Activated CD8-positive, alpha-beta memory T cell treated with anti-CD3 and anti-CD28 coated beads, Interleukin-2, amount 50 U/mL, for 48 hours (primary cell): ENCODE measurements at regions not wholly inside any gene's neighbourhood (a gene's known extent, or its start where the extent isn't known, plus 50 kb on each side); places are given as distances from the start of the nearest gene placed in this dataset.

Source experiments
- DNase-seq: peaks from one replicate; pipeline ENCODE4 v3.0.0-alpha.2; 2020

DNA sequence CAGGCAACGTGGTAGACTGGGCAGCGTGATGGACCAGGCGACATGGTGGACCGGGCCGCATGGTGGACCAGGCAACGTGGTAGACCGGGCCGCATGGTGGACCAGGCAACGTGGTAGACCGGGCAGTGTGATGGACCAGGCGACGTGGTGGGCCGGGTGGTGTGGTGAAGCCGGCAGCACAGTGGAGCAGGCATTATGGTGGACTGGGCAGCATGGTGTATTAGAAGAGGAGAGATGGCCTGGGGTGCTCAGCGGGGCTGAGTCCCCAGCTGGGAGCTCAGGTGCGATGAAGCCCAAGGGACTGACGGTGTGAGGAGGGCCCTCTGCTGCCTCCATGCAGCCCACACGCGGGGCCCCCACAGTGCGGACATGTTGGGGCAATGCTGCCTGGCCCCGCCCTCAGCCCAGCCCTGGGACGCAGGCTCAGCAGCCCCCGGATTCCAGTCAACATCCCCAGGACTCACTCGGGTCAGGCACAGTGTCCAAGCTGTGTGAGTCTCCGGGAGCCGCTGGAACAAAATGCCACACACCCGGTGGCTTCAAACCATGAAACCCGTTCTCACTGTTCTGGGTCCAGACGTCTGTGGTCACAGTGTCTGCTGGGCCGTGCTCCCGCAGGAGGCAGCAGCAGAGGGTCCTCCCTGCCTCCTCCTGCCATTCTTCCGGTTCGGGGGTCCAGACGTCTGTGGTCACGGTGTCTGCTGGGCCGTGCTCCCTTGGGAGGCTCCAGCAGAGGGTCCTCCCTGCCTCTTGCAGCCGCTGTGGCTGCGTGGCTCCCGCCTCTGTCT is 1084.9 kb downstream of the BRD1 start:
- DNase-seq, result peak; percentile 30

- no peak for DNase-seq
Observed at GRCh38 chr22:48742191-48742555, 1085.5 kb downstream of the BRD1 start.

- peak; percentile 26 for DNase-seq
Observed at GRCh38 chr22:48741540-48741939, 1086.1 kb downstream of the BRD1 start.

DNA sequence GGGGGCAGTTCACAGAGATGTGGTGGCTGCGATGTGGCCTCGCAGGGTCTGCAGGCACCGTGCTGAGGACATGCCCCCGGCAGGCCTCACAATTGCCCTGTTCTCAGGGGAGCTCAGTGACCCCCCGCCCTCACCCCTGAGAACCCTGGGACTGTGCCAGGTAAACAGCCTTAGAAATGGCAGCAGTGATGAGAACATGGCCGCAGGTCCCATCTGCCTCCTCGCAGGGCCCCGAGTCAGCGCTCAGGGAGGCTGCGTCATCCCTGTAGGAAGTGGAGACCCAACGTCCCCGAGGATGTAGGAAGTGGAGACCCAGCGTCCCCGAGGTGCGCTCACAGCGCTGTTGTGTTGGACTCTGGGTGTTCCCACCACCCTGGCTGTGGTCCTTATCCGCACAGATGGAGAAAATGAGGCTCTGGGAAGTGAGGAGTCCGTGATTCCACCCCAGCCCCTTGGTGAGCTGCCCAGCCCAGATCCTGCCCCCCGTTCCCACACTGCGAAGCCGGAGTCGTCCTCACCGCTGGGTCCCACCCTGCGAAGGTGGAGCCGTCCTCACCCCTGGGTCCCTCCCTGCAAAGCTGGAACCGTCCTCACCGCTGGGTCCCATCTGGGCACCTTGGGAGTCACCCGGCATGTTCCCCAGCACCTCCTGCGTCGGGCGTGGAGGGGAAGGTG is 1086.8 kb downstream of the BRD1 start:
- no peak for DNase-seq

- no peak for DNase-seq
Observed at GRCh38 chr22:48740086-48740730, 1087.5 kb downstream of the BRD1 start.

- no peak for DNase-seq
Observed at GRCh38 chr22:48739348-48740085, 1088.2 kb downstream of the BRD1 start.

DNA sequence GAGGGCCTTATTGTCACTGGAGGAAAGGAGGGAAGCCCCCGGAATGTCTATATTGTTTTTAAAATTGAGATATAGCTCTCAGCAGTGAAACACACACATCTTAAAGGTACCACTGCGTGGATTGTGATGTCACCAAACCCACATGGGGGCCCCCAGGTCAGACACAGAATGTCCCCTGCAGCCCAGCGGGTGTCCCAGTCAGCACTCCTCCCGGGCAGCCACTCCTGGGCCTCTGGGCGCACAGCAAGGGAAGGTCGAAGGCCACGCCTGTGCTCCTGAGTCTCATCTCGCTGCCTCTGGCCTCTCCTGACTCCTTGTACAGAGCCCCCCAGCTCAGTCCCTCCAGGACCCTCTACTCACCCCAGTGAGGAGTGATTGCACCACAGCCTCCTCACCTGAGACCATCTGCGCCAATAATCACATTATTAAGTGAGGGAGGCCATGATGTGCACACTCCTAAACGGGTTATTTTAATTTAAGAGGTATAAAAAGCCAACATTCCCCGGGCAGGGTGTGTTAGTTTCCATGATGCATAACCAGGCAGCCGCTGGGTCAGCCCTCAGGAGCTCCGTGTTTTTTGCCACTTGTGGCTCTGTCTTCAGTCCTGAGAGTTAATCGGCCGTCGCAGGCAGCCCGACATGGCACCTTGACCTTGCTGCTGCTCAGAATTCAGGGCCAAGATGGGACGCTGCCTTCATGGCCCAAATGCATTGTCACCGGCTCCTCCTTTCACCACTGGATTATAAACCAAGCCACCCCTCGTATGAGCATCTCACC is 1089.3 kb downstream of the BRD1 start:
- DNase-seq, result no peak

- no peak for DNase-seq
Observed at GRCh38 chr22:48737461-48738203, 1090.0 kb downstream of the BRD1 start.

DNA sequence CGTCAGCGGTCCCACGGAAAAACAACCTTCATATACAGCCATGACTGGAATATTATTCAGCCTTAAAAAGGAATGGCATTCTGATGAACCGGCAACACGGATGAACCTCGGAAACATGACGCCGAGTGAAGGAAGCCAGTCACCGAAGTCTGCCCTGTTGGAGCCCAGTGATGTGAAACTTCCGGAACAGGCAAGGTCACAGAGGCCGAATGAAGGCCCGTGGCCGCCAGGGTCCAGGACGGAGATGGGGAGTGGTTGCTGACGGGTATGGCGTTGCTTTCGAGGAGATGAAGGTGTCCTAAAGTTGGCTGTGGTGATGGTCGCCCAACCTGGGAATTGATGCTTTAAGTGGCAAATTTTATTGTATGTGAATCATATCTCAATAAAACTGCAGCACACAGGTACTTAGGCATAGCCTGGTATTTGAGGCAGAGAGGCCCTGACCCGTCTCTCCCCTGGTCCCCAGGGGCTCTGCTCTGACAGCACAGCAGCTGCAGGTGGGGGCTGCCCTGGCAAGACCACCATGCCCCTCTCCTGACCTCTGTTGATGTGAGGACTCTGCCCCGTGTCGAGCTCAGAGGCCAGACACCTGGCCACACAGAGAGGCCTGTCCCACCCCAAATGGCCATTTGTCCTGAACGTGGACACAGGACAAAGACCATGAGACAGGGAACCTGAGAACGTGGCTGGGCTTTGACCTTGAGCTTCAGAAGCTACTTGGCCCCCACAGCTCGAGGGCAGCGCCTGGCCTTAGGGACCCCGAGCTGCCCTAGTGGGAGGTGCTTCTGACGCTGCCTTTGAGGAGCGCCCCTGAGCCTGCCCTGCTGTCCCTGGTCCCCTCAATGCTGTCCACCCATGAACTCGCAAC is 1090.8 kb downstream of the BRD1 start:
- no peak for DNase-seq

- no peak for DNase-seq
Observed at GRCh38 chr22:48734961-48735360, 1092.7 kb downstream of the BRD1 start.

GRCh38 chr22:48734359-48734758 is 1093.3 kb downstream of the BRD1 start:
- DNase-seq, result no peak

- no peak for DNase-seq
Observed at GRCh38 chr22:48729499-48730171, 1098.0 kb downstream of the BRD1 start.

DNA sequence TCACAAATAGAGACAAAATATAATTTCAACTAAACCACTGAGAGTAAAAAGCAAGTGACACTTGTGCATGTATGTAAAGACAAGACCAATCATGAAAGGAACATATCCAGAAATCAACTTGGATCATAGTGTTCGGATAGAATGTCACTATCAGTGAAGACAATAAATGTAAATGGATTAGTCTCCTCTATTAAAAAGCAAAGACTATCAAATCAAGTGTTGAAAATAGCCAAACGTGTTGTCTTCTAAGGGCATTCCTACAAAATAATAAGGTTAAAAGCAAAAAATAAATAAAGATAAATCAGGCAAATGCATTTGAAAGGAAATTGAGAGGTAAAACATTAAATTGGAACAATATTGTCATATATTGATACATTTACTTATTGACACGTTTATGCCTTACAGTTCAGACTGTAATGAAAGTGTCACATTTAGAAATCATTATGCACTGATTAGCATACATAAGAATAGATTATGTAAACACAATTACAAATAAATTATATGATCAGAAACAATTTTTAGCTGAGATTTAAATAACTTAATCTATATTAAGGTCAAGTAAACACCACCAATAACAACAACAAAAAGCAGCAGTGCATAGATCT is 1100.1 kb downstream of the BRD1 start:
- no peak for DNase-seq

GRCh38 chr22:48724899-48725298 is 1102.8 kb downstream of the BRD1 start:
- DNase-seq, result no peak

DNA sequence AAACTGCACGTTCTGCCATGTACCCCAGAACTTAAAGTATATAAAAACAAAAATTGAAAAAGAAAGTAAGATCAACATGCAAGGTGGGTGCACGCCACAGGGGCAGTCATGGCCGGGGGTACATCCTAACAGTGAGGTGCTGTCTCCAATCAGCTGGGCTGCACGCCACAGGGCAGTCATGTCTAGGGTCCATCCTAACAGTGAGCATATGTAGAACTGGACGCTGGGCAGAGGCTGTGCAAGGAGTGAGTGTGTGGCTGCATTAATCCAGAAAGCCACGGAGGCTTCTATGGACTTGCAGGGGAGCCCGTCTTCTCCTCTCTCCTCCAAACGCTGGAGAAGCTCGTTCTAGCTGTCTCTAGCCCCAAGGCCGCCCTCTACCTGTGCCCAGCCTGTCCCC is 1105.0 kb downstream of the BRD1 start:
- no peak for DNase-seq

DNA sequence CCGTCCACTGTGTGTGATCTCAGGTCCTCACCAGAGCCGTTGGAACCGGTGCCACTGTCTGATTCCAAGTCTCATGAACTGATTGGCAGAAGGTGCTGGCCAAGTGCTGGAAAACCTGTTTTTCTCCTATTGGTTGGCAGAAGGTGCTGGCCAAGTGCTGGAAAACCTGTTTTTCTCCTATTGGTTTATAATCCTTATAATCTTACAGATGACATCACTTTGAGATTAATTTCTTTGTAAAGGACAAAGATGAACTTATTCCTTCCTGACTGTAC is 1106.3 kb downstream of the BRD1 start:
- DNase-seq, result no peak

GRCh38 chr22:48720662-48721394 is 1106.8 kb downstream of the BRD1 start:
- DNase-seq, result no peak

DNA sequence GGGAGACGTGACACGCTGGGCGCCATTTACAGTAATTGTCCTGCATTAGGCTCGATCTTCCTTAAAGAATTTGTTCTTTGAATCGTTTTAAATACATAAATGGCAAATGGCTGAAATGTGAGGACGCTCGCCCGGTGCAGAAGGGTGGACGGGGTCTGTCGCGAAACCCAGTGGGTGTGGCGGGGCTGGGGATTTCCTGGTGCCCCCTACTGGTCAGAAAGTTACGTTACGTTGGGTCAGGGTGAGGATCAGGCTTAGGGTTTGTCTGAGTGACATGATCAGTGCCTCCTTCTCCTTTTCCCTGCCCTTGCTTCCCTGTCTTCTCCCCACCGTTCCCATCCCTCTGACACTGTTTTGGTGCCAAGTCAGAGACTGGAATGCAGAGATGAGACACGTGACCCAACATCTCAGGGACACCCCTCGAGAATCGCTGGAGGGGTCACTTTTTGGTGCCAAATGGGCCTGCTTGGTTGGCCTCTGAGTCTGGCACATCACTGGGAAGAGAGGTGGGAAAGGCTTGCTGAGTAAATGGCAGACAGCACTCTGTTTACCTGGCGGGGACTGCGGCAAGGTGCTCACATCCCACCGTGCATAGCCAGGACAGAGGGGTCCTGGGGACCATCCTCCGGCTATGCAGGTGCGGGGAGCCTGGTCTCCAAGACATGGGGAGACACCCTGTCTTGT is 1107.6 kb downstream of the BRD1 start:
- DNase-seq, result no peak
